HUDEP-2 (cell line): ENCODE measurements at regions not wholly inside any gene's neighbourhood (a gene's known extent, or its start where the extent isn't known, plus 50 kb on each side); places are given as distances from the start of the nearest gene placed in this dataset.
"Not testable (repeated sequence)": the region's sequence is repeated elsewhere in the genome, so short reads cannot be mapped to it uniquely, and the experiment has no call there.

Experiments
- DNase-seq, 76 experiments: peaks; one replicate each; lab custom pipeline; 2025; ENCODE audit not compliant: unreplicated experiment in 76 of 76; lab: John Stamatoyannopoulos, UW

GRCh38 chr2:142290931-142291330 lies 160.1 kb upstream of the LRP1B start:
- no peak for DNase-seq

GRCh38 chr2:142286618-142287017 lies 155.8 kb upstream of the LRP1B start:
- DNase-seq: peak in 13 of 76 experiments; percentile 1 to 38 (median 7)

GRCh38 chr2:142285480-142285879 lies 154.7 kb upstream of the LRP1B start:
- DNase-seq: no peak

GRCh38 chr2:142284336-142284735 lies 153.5 kb upstream of the LRP1B start:
- not testable (repeated sequence) for DNase-seq

GRCh38 chr2:142280831-142281230 lies 150.0 kb upstream of the LRP1B start:
- DNase-seq: no peak

GRCh38 chr2:142270990-142271389 lies 140.2 kb upstream of the LRP1B start:
- DNase-seq: no peak

GRCh38 chr2:142270291-142270690 lies 139.5 kb upstream of the LRP1B start:
- no peak for DNase-seq

GRCh38 chr2:142259356-142259755 lies 128.5 kb upstream of the LRP1B start:
- no peak for DNase-seq

- no peak for DNase-seq
These were observed 123.2 kb upstream of the LRP1B start for GRCh38 chr2:142254031-142254430.

GRCh38 chr2:142241016-142241415 lies 110.2 kb upstream of the LRP1B start:
- no peak for DNase-seq

GRCh38 chr2:142236181-142236580 lies 105.4 kb upstream of the LRP1B start:
- DNase-seq: no peak

GRCh38 chr2:142234741-142235140 lies 103.9 kb upstream of the LRP1B start:
- no peak for DNase-seq

GRCh38 chr2:142223309-142223708 lies 92.5 kb upstream of the LRP1B start:
- no peak for DNase-seq

- DNase-seq: no peak
These were observed 91.9 kb upstream of the LRP1B start for GRCh38 chr2:142222715-142223114.

GRCh38 chr2:142220901-142221300 lies 90.1 kb upstream of the LRP1B start:
- peak in 1 of 76 experiments; percentile 1 for DNase-seq

- DNase-seq: no peak
These were observed 89.4 kb upstream of the LRP1B start for GRCh38 chr2:142220239-142220638.

- no peak for DNase-seq
These were observed 87.7 kb upstream of the LRP1B start for GRCh38 chr2:142218471-142218870.

- DNase-seq: no peak
These were observed 87.0 kb upstream of the LRP1B start for GRCh38 chr2:142217804-142218203.

GRCh38 chr2:142200062-142200461 lies 69.2 kb upstream of the LRP1B start:
- no peak for DNase-seq

GRCh38 chr2:142199073-142199472 lies 68.3 kb upstream of the LRP1B start:
- no peak for DNase-seq

- DNase-seq: no peak
These were observed 60.0 kb upstream of the LRP1B start for GRCh38 chr2:142190805-142191204.

GRCh38 chr2:142189501-142189900 lies 58.7 kb upstream of the LRP1B start:
- DNase-seq: no peak

GRCh38 chr2:142188562-142188961 lies 57.7 kb upstream of the LRP1B start:
- no peak for DNase-seq
